GM19463 (cell line): ENCODE measurements at regions not wholly inside any gene's neighbourhood (a gene's known extent, or its start where the extent isn't known, plus 50 kb on each side); places are given as distances from the start of the nearest gene placed in this dataset.
"Not testable (repeated sequence)": the region's sequence is repeated elsewhere in the genome, so short reads cannot be mapped to it uniquely, and the experiment has no call there.

Experiments
- ATAC-seq: cut with Tn5 transposase; IDR thresholded peaks from one replicate; pipeline ENCODE4 v1.9.1; 2021; ENCODE audit warnings: mild to moderate bottlenecking, moderate library complexity; ENCODE audit not compliant: unreplicated experiment

GRCh38 chr1:185441605-185442004, 124.6 kb upstream of the IVNS1ABP start:
- no peak for ATAC-seq

DNA sequence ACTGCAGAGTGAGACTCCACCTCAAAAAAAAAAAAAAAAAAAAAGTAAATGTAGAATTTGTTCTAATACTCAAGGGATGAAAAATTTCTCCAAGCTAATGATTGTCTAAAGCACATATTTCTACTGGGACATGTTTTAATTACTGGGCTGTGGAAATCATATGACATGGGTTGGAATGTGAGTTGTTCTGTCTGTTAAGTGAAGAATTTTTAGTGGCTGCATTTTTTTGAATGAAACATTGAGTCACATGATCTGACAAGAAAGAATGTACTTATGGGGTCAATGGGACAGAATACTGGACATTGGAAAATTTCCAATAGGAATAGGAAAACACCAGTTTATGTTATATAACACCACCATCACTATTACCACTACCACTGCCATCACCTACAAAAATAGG, 123.8 kb upstream of the IVNS1ABP start:
- no peak for ATAC-seq

- ATAC-seq: peak; percentile 71
Measured at GRCh38 chr1:185439727-185440415, 122.8 kb upstream of the IVNS1ABP start.

DNA sequence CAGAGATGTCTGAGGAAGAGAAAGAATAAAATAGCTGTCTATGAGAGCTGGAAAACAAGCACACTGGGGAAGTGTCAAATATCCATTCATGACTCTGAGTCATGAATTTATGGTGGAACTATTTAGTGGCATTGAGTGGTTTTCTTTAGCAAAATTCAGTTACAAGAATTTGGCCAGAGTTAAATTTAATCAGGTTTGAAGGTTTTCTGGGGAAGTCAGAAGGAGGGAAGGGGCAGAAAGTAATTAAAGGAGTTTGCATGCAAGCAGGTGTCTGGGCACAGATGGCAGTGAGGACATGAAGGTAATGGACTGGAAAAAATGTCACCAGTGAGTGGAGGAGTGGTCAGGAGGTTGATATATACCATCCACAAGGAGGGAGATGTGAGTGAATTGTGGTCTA, 121.9 kb upstream of the IVNS1ABP start:
- peak; percentile 5 for ATAC-seq

DNA sequence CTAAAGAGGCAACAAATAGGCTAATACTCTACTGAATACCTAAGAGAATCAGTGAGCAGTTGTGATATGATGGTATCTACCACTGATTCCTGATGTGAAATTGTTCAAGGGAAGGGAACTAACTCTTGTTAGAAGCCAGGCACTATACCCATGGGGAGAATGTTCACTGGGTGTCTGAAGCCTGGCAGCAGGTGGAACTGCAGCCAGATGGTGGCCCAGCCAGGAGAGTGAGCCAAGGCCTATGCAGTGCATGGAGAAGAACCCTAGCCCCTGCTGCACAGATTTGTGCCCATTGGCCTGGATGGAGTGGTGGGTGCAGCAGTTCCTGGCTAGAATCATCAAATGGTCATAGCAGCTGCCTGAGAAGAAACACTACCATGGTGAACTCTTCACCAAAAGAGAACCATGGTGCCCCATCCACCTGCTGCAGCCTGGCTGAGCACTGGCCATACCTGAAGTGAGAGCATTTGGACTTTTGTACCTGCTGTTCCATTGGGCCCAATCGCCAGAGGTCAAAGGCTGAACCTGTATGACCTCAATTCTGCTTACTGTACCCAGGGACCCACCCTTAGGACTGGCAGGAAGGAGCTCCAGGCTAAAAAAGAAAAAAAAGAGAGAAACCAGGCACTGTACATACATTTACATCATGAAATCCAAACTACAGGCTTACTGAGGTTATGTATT, 118.8 kb upstream of the IVNS1ABP start:
- ATAC-seq: no peak

- no peak for ATAC-seq
Measured at GRCh38 chr1:185434721-185435120, 117.7 kb upstream of the IVNS1ABP start.

- ATAC-seq: no peak
Measured at GRCh38 chr1:185433667-185434066, 116.6 kb upstream of the IVNS1ABP start.

GRCh38 chr1:185432948-185433347, 115.9 kb upstream of the IVNS1ABP start:
- ATAC-seq: no peak

GRCh38 chr1:185431612-185432011, 114.6 kb upstream of the IVNS1ABP start:
- ATAC-seq: no peak

- not testable (repeated sequence) for ATAC-seq
Measured at GRCh38 chr1:185429668-185430067, 112.6 kb upstream of the IVNS1ABP start.

- ATAC-seq: no peak
Measured at GRCh38 chr1:185427776-185428175, 110.7 kb upstream of the IVNS1ABP start.

DNA sequence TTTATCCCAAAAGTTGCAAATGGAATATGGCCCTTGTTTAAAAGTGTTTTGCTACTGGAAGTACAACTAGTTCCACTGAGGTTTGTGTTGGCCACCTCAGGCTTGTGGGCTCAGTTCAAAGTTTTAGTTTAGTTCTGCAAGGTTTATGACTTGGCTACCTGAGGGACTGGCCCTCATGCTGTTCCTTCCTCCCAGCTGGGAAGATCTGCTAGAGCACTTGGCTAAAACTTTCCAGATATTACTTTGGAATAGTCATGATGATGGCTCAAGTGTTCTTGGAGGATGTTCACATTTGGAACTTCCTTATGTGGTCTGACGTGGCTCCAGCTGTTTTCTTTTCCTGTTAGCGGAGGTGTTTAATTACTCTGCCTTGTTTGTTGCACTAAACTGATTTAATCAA, 110.2 kb upstream of the IVNS1ABP start:
- no peak for ATAC-seq

- no peak for ATAC-seq
Measured at GRCh38 chr1:185426848-185427247, 109.8 kb upstream of the IVNS1ABP start.

DNA sequence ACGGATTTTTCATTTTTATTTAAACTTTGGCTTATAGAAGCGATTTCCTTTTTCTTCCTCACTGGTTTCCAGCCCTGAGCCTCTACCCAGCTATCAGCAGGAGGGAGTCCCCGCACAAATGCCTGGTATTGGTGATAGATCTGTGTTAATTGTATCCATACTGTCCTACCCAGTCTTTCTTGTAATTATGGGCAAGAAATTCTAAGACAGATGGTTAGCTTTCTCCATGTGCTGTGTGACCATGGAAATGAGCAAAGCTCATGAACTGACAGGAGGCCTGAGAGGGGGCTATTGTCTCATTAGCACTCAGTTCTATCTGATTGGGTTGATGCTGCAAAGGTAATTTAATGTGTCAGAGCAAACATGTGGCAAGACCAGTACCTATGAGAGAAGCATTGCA, 108.1 kb upstream of the IVNS1ABP start:
- no peak for ATAC-seq

- no peak for ATAC-seq
Measured at GRCh38 chr1:185421485-185422107, 104.6 kb upstream of the IVNS1ABP start.

GRCh38 chr1:185420588-185421081, 103.6 kb upstream of the IVNS1ABP start:
- no peak for ATAC-seq

- no peak for ATAC-seq
Measured at GRCh38 chr1:185419718-185420117, 102.7 kb upstream of the IVNS1ABP start.

DNA sequence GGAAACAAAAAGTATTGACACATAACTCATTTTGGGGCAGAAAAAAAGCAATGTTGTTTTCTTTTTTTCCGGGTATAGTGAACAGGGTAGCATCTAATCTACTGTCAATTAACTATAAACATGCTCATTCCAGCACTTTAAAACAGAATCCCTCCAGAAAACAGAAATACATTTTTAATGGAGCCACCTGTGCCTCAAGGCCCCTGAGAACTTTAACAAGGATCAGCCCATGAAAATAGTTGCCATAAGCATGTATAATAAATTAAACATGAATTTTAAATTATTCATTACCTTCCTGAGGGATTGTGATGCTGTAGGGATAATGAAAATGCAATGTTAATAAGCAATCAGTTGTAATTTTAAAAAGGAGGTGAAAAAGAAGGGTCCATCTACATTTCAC, 101.4 kb upstream of the IVNS1ABP start:
- no peak for ATAC-seq

DNA sequence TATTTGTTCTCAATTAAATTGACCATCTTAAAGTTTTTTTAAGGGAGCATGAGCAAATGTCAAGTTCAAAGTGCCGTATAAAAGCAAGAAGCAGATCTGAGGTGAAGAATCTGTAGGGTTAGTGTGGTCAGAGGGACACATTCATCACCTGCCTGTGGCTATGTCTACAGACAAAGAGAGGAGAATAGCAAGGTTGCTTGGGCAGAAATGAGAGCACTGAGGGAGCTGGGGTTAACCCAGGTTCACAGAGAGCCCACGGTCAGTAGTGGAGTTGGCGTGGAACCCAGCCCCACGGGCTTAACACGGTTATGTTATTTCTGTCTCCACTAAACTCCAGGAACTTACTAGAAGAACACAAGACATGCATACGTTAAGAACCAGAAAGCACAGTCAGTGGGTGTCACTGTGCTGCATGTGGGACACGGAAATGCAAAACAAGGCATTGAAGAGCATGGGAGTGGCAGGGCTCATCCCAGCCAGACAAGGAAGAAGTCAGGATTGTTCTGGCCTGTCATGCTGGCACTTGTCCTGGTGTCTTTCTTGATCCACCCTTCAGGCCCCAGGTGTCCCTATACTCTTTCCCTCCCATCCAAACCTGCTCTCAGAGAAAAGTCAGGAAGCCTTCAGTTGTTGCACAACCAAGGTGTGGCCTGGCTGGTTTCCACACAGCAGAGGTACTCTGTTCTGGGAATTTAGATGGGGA, 95.5 kb upstream of the IVNS1ABP start:
- ATAC-seq: no peak

DNA sequence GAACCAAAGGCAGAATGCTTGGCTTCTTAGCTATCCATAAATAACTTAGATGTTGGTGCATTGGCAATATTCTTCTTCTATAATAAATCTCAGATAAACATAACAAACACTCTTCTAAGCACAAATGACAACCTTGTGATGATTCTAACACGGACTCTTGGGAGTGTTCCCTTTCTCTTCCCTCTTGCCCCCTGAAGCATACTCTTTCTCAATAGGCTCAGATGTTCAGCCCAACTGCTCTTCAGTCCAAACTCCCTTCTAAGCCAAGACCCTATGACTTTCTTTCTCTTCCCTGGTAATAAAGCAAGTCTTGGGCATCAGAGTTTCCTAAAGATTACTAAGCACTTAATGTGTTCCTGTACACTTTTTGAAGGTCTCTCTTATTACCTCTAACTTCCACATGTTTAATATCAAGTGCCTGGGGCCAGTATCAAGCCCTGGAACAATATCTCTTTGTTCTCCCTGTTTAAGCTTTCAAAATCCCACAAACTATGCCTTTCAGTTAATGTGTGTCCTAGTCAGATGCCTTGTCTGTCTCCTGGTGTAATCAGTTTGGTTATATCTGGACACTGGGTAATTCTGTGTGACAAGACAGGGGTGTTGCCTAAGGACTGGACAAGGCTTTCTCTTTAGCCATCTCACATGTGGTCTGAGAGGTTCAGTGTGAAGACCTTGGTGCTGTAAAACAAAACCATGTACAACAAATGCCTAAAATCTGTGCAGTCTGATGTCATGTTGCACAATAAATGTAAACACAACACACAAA, 92.9 kb upstream of the IVNS1ABP start:
- no peak for ATAC-seq

DNA sequence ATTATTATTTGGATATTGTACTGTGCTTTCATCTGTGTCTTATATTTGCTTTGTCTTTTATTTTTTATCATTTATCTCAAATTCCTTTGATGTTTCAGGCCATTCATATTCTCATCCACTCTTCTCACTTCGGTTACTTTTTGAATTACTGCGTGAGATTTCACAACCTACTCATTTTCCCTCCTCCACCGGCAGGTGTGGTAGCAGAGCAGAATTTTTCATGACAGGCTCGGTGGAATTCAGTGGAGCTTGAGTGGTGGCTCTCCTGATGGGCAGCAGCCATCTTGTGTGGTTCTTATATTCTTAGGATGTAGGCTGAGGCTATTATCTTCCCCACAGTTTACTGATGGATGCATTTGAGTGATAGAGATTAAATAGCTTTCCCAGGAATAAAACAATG, 92.3 kb upstream of the IVNS1ABP start:
- no peak for ATAC-seq
